ENCODE measurements at regions not wholly inside any gene's neighbourhood (a gene's known extent, or its start where the extent isn't known, plus 50 kb on each side); places are given as distances from the start of the nearest gene placed in this dataset.
"Not testable (repeated sequence)": the region's sequence is repeated elsewhere in the genome, so short reads cannot be mapped to it uniquely, and the experiment has no call there.

DNA sequence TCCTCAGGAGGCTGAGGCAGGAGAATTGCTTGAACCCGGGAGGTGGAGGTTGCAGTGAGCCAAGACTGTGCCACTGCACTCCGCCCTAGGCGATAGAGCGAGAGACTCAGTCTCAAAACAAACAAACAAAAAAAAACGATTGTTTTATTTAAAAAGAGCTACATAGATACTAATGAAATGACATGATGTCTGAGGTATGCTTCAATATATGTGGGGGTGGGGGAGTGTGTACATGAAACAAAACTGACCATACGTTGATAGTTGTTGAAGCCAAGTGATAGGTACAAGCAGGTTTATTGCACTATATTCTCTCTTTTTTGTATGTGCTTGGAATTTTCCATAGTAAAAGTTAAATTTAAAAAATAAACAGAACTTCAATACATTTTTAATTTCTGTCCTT lies 240.1 kb downstream of the TFAP2A start:
- no peak overlapping the region for H3K4me3 ChIP-seq
- in situ Hi-C loops (cut with MboI; ENCODE audit: low sequenced_read_pairs in 4 of 4) = no loop called here
- DNase-seq (no peak), ATAC-seq (no peak)
- intact Hi-C loops (cut with DNase I; ENCODE audit: low total_unique reads) = no loop called here
- H3K4me1 ChIP-seq = no peaks in the 10 kb centered on the region
- no peak overlapping the region for H3K27ac ChIP-seq
- no peaks in the 10 kb centered on the region for H3K27me3 ChIP-seq
- no peaks in the 10 kb centered on the region for H3K9me3 ChIP-seq
- no peaks in the 10 kb centered on the region for H3K36me3 ChIP-seq
- TF ChIP-seq CTCF (IDR thresholded peaks at IDR 0.05 in 4 of 5, conservative IDR thresholded peaks at IDR 0.05 in 1 of 5) = no peak
- no peak for TF ChIP-seq POLR2A (IDR thresholded peaks at IDR 0.05)

DNA sequence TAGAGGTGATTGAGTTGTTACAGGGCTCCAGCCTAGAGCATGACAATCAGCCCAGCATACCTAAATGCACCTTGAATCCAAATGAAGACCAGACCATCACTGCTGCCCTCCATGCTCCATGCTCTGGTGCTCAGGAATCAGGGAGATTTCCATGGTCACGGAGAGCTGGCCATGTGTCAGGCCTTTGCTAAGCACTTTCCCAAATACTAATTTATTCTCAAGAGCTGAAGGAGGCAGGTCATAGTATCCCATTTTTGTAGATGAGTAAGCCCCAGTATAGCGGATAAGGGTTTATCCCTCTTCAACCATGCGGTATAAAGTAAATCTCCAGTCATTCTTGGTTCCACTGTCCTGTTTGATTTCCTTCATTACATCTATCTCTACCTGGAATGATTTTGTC lies 240.8 kb downstream of the TFAP2A start:
- no peak overlapping the region for H3K27ac ChIP-seq
- in situ Hi-C loops (cut with MboI; ENCODE audit: low sequenced_read_pairs in 4 of 4) (no loop called here), intact Hi-C loops (cut with DNase I; ENCODE audit: low total_unique reads) (no loop called here)
- H3K4me3 ChIP-seq = no peak overlapping the region
- H3K4me1 ChIP-seq = no peaks in the 10 kb centered on the region
- ATAC-seq = no peak
- DNase-seq = no peak
- H3K9me3 ChIP-seq = no peaks in the 10 kb centered on the region
- H3K36me3 ChIP-seq = no peaks in the 10 kb centered on the region
- no peak for TF ChIP-seq POLR2A (IDR thresholded peaks at IDR 0.05)
- no peak for TF ChIP-seq CTCF (IDR thresholded peaks at IDR 0.05 in 4 of 5, conservative IDR thresholded peaks at IDR 0.05 in 1 of 5)
- H3K27me3 ChIP-seq = no peaks in the 10 kb centered on the region

DNA sequence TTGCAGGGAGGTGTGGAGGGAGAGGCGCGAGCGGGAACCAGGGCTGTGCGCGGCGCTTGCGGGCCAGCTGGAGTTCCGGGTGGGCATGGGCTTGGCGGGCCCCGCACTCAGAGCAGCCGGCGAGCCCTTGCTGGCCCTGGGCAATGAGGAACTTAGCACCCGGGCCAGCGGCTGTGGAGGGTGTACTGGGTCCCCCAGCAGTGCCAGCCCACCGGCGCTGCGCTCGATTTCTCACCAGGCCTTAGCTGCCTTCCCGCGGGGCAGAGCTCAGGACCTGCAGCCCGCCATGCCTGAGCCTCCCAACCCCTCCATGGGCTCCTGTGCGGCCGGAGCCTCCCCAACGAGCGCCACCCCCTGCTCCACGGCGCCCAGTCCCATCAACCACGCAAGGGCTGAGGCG lies 243.2 kb downstream of the TFAP2A start:
- in situ Hi-C loops (cut with MboI; ENCODE audit: low sequenced_read_pairs in 4 of 4); H3K9me3 ChIP-seq; H3K36me3 ChIP-seq; H3K27ac ChIP-seq; H3K4me3 ChIP-seq; H3K27me3 ChIP-seq; DNase-seq; intact Hi-C loops (cut with DNase I; ENCODE audit: low total_unique reads); ATAC-seq; H3K4me1 ChIP-seq: not testable (repeated sequence)

GRCh38 chr6:10170816-10171215 lies 244.1 kb downstream of the TFAP2A start:
- H3K27ac ChIP-seq = no peak overlapping the region
- DNase-seq = no peak
- no peak overlapping the region for H3K4me3 ChIP-seq
- no peaks in the 10 kb centered on the region for H3K4me1 ChIP-seq
- no peaks in the 10 kb centered on the region for H3K27me3 ChIP-seq
- no peak for TF ChIP-seq CTCF (IDR thresholded peaks at IDR 0.05 in 4 of 5, conservative IDR thresholded peaks at IDR 0.05 in 1 of 5)
- TF ChIP-seq POLR2A (IDR thresholded peaks at IDR 0.05) = no peak
- no peaks in the 10 kb centered on the region for H3K9me3 ChIP-seq
- in situ Hi-C loops (cut with MboI; ENCODE audit: low sequenced_read_pairs in 4 of 4) (no loop called here), intact Hi-C loops (cut with DNase I; ENCODE audit: low total_unique reads) (no loop called here)
- ATAC-seq = no peak
- H3K36me3 ChIP-seq = no peaks in the 10 kb centered on the region

DNA sequence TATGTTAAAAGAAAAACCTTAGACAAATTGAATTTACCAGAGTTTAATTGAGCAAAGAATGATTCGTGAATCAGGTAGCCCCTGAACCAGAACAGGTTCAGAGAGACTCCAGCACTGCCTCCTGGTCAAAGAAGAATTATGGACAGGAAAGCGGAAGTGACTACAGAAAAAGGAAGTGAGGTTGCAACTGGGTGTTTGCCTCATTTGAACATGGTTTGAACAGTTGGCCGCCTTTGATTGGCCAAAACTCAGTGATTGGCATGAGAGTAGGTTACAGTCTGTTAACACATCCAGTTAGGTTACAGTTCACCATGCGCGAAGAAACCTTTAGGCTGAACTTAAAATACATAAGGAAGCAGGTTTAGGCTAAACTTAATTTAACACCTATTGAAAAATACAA lies 248.8 kb downstream of the TFAP2A start:
- no peak overlapping the region for H3K4me3 ChIP-seq
- no peaks in the 10 kb centered on the region for H3K4me1 ChIP-seq
- H3K9me3 ChIP-seq = no peaks in the 10 kb centered on the region
- intact Hi-C loops (cut with DNase I; ENCODE audit: low total_unique reads) (no loop called here), in situ Hi-C loops (cut with MboI; ENCODE audit: low sequenced_read_pairs in 4 of 4) (no loop called here)
- no peak for ATAC-seq
- no peak for TF ChIP-seq POLR2A (IDR thresholded peaks at IDR 0.05)
- no peak for TF ChIP-seq CTCF (IDR thresholded peaks at IDR 0.05 in 4 of 5, conservative IDR thresholded peaks at IDR 0.05 in 1 of 5)
- no peak overlapping the region for H3K27ac ChIP-seq
- no peak for DNase-seq
- H3K27me3 ChIP-seq = no peaks in the 10 kb centered on the region
- H3K36me3 ChIP-seq = no peaks in the 10 kb centered on the region

All from gastrocnemius medialis (tissue), 4 donors.